ENCODE measurements at regions not wholly inside any gene's neighbourhood (a gene's known extent, or its start where the extent isn't known, plus 50 kb on each side); places are given as distances from the start of the nearest gene placed in this dataset.

DNA sequence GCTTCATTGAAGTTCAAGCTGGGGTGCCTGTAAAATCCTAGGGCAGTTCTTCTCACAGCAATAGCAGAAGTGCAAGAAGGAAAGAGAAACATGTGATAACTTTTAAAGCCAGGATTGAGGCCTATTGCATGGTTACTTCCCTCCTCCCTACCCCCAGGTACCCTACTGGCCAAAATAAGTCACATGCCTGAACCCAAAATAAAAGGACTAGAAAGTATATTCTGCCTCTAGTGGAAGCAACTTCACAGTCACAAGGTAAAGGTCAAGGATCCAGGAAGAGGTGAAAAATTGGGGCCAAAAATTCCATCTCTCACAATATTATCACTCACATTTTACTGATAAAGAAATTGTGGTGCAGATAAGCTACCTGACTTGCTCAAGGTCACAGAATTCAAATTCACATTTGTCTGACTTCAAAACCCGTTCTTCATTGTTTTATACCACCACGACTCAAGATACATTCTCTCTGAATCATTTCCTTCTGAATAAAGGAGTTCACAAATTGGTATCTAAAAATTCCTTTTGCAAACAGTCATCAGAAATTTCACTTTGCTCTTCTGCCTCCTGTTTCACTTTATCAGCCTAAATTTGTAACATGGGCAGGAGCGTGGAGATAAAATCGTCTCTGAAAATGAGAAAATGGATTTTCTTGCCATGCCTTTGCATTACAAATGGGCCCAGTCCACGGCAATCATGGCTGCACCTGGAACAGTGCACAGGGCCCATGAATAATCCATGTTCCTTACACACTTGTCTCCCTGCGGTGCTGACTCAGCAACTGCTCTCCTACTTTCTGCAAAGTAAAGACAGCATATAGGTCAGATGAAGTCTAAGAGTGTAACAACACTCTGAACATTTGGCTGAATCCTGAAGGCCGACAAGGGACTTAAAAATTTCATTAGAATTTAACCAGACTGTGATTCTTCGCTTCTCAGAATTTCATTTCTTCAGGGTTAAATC lies 485.3 kb upstream of the NFIA start:
- TF ChIP-seq TOX (CRISPR knock-in tag; IDR thresholded peaks at IDR 0.05; ENCODE audit: borderline replicate concordance), result no peak
- TF ChIP-seq PATZ1 (CRISPR knock-in tag; IDR thresholded peaks at IDR 0.05; ENCODE audit: borderline replicate concordance), result no peak
- TF ChIP-seq, protein P1, sequence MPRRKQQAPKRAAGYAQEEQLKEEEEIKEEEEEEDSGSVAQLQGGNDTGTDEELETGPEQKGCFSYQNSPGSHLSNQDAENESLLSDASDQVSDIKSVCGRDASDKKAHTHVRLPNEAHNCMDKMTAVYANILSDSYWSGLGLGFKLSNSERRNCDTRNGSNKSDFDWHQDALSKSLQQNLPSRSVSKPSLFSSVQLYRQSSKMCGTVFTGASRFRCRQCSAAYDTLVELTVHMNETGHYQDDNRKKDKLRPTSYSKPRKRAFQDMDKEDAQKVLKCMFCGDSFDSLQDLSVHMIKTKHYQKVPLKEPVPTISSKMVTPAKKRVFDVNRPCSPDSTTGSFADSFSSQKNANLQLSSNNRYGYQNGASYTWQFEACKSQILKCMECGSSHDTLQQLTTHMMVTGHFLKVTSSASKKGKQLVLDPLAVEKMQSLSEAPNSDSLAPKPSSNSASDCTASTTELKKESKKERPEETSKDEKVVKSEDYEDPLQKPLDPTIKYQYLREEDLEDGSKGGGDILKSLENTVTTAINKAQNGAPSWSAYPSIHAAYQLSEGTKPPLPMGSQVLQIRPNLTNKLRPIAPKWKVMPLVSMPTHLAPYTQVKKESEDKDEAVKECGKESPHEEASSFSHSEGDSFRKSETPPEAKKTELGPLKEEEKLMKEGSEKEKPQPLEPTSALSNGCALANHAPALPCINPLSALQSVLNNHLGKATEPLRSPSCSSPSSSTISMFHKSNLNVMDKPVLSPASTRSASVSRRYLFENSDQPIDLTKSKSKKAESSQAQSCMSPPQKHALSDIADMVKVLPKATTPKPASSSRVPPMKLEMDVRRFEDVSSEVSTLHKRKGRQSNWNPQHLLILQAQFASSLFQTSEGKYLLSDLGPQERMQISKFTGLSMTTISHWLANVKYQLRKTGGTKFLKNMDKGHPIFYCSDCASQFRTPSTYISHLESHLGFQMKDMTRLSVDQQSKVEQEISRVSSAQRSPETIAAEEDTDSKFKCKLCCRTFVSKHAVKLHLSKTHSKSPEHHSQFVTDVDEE (CRISPR knock-in tag; IDR thresholded peaks at IDR 0.05), result no peak
- TF ChIP-seq CREB5 (CRISPR knock-in tag; IDR thresholded peaks at IDR 0.05; ENCODE audit: low read depth), result no peak
- no peak for TF ChIP-seq ZNF565 (CRISPR knock-in tag; conservative IDR thresholded peaks at IDR 0.05; ENCODE audit: low read depth)
- TF ChIP-seq ESRRG (CRISPR knock-in tag; IDR thresholded peaks at IDR 0.05), result no peak
- no peak for TF ChIP-seq TCF4 (CRISPR knock-in tag; IDR thresholded peaks at IDR 0.05; ENCODE audit: borderline replicate concordance)
- no peak for TF ChIP-seq ZFP30 (CRISPR knock-in tag; IDR thresholded peaks at IDR 0.05)
- TF ChIP-seq, protein P2, sequence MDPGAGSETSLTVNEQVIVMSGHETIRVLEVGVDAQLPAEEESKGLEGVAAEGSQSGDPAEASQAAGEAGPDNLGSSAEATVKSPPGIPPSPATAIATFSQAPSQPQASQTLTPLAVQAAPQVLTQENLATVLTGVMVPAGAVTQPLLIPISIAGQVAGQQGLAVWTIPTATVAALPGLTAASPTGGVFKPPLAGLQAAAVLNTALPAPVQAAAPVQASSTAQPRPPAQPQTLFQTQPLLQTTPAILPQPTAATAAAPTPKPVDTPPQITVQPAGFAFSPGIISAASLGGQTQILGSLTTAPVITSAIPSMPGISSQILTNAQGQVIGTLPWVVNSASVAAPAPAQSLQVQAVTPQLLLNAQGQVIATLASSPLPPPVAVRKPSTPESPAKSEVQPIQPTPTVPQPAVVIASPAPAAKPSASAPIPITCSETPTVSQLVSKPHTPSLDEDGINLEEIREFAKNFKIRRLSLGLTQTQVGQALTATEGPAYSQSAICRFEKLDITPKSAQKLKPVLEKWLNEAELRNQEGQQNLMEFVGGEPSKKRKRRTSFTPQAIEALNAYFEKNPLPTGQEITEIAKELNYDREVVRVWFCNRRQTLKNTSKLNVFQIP (CRISPR knock-in tag; IDR thresholded peaks at IDR 0.05; ENCODE audit: borderline replicate concordance, low read depth), result no peak
- TF ChIP-seq RARB (CRISPR knock-in tag; IDR thresholded peaks at IDR 0.05), result no peak
- no peak for TF ChIP-seq ZFP3 (CRISPR knock-in tag; IDR thresholded peaks at IDR 0.05)
- peak; percentile 25; the same call in 1 of the 2 replicates for TF ChIP-seq ISL1 (CRISPR knock-in tag; IDR thresholded peaks at IDR 0.05)
- no peak for TF ChIP-seq OSR1 (CRISPR knock-in tag; IDR thresholded peaks at IDR 0.05)
